Heart right ventricle (tissue), 16 donors: ENCODE measurements at regions not wholly inside any gene's neighbourhood (a gene's known extent, or its start where the extent isn't known, plus 50 kb on each side); places are given as distances from the start of the nearest gene placed in this dataset.
"Not testable (repeated sequence)": the region's sequence is repeated elsewhere in the genome, so short reads cannot be mapped to it uniquely, and the experiment has no call there.

ENCODE experiments used
- ATAC-seq, 8 donors: fragments of 200-7000 bp; cut with Tn5 transposase; one replicate each; pipeline ENCODE4 v1.9.1; 2020; ENCODE audit warnings: mild to moderate bottlenecking in 8 of 8, moderate library complexity in 8 of 8, moderate number of reproducible peaks in 1 of 8
- DNase-seq, 2 donors: peaks; one replicate each; pipeline ENCODE4 v3.0.0-alpha.2; 2020
- H3K27ac ChIP-seq, 10 donors: fragments of 200-600 bp; sonication (generic) in 2 of 10; one replicate each; pipeline versions ENCODE4 v1.5.0 to v1.8.0; 2020 to 2022; ENCODE audit warnings: mild to moderate bottlenecking in 3 of 10
- H3K27me3 ChIP-seq, 7 donors: fragments of 200-600 bp; one replicate each; pipeline ENCODE4 v1.8.0; 2021 to 2022; ENCODE audit warnings: mild to moderate bottlenecking in 2 of 7
- H3K36me3 ChIP-seq, 9 donors: fragments of 200-600 bp; sonication (generic) in 1 of 9; one replicate each; pipeline versions ENCODE4 v1.5.0 to v1.8.0; 2020 to 2022; ENCODE audit warnings: mild to moderate bottlenecking in 2 of 9
- H3K4me1 ChIP-seq, 9 donors: fragments of 200-600 bp; sonication (generic) in 1 of 9; one replicate each; pipeline versions ENCODE4 v1.5.0 to v1.8.0; 2020 to 2022; ENCODE audit warnings: mild to moderate bottlenecking in 4 of 9
- H3K4me3 ChIP-seq, 10 donors: fragments of 200-600 bp; sonication (generic) in 2 of 10; one replicate each; pipeline versions ENCODE4 v1.5.0 to v1.8.0; 2020 to 2022; ENCODE audit warnings: mild to moderate bottlenecking in 7 of 10, moderate library complexity in 2 of 10
- H3K9me3 ChIP-seq, 11 donors: fragments of 200-600 bp in 10 of 11; sonication (generic) in 2 of 11; one replicate each; pipeline versions ENCODE4 v1.5.0 to v1.8.0; 2013 to 2022; ENCODE audit warnings: mild to moderate bottlenecking in 2 of 11, control low read depth in 1 of 11, moderate library complexity in 1 of 11
- CTCF ChIP-seq, 9 donors: fragments of 200-600 bp; sonication (generic) in 2 of 9; IDR thresholded peaks; one replicate each; pipeline versions ENCODE4 v1.5.0 to v1.8.0; 2021 to 2022; ENCODE audit warnings: antibody characterized with exemption in 9 of 9, mild to moderate bottlenecking in 5 of 9, moderate library complexity in 1 of 9
- WGBS, 2 donors: extraction: QIAGEN DNeasy Blood & Tissue Kit; methylation state at CpG; one replicate each; pipeline ENCODE4 v1.1.7; 2013; ENCODE audit warnings: inconsistent platforms in 1 of 2; 5-methylcytosine and 5-hydroxymethylcytosine counted together
- intact Hi-C, 10 donors: fragments of 100-400 bp; cut with DNase I; formaldehyde crosslinking; loops; one replicate each; pipeline versions ENCODE4 v1.11.1 to v1.14.2; 2022
- donor health status: Arrhythmogenic right ventricular cardiomyopathy.
- donor health status: ischemic (EF 13 %, LVEDD 7.1; RV severe dilation, severe dysfunction).
- donor health status: healthy with polysubstance abuse.
- donor health status: DM: no; HTN: yes; CAD: no.
- donor health status: DM: no; HTN: no; CAD: no.
- donor health status: ischemic (EF 25% LVEDD 6.9; RV normal size, moderate dysfunction).
- donor health status: ischemic (EF 25% LVEDD 5.7; RV mildly dilated, moderate dysfunction).
- donor health status: healthy.
- donor health status: DM: yes; HTN: yes; CAD: no.
- donor health status: Ischemic cardiomyopathy.
- donor health status: ischemic (EF 35%, LVEDD 5.7; RV mildly dilated, moderate dysfunction).
- donor health status: nonischemic (EF 11% LVEDD 7.7; RV severe dilation, severe dysfunction).
- donor health status: DM: yes; HTN: yes; CAD: no.
- donor health status: PGD.
- donor health status: ischemic (EF 29% LVEDD 5.4; RV normal size, mild dysfunction).
- donor health status: nonischemic (EF 23%, LVEDD 6.1; RV moderate dilation, normal function).

GRCh38 chr6:147651-148050 is 144.6 kb upstream of the DUSP22 start:
- DNase-seq, H3K27ac ChIP-seq, H3K4me3 ChIP-seq, H3K9me3 ChIP-seq, ATAC-seq, intact Hi-C loops, H3K4me1 ChIP-seq, H3K36me3 ChIP-seq: not testable (repeated sequence)
- H3K27me3 ChIP-seq, result peaks cover 0 to 17% (median 12%) of the 10 kb centered on the region in 7 donors
- WGBS, 2 donors, result 98% methylated on average over 2 to 4 of the region's 5 CpGs

GRCh38 chr6:148051-148984 is 144.0 kb upstream of the DUSP22 start:
- H3K4me1 ChIP-seq, H3K27ac ChIP-seq, intact Hi-C loops, H3K36me3 ChIP-seq, H3K9me3 ChIP-seq, H3K4me3 ChIP-seq: not testable (repeated sequence)
- ATAC-seq (peak in 3 of 8 donors; percentile 27 to 64 (median 51)), DNase-seq (peak in 1 of 2 donors; percentile 15)
- WGBS, 2 donors, result 81 to 84% methylated on average over 61 of the region's 61 CpGs
- peaks cover 0 to 24% (median 13%) of the 10 kb centered on the region in 7 donors for H3K27me3 ChIP-seq
- TF ChIP-seq CTCF (IDR thresholded peaks at IDR 0.05), result peak in 6 of 9 donors; percentile 44 to 53 (median 49)

GRCh38 chr6:150147-150546 is 142.1 kb upstream of the DUSP22 start:
- H3K27ac ChIP-seq, H3K9me3 ChIP-seq, ATAC-seq, H3K4me3 ChIP-seq, intact Hi-C loops, H3K4me1 ChIP-seq, H3K36me3 ChIP-seq, DNase-seq: not testable (repeated sequence)
- peaks cover 0 to 38% (median 25%) of the 10 kb centered on the region in 7 donors for H3K27me3 ChIP-seq
- 62 to 66% methylated on average over 1 of the region's 1 CpG for WGBS, 2 donors

GRCh38 chr6:152436-152835 is 139.9 kb upstream of the DUSP22 start:
- H3K9me3 ChIP-seq, H3K4me1 ChIP-seq, H3K36me3 ChIP-seq, H3K27ac ChIP-seq, intact Hi-C loops, ATAC-seq, H3K4me3 ChIP-seq, DNase-seq: not testable (repeated sequence)
- WGBS, 2 donors, result 79 to 87% methylated on average over 3 of the region's 3 CpGs
- peaks cover 0 to 58% (median 43%) of the 10 kb centered on the region in 7 donors for H3K27me3 ChIP-seq

GRCh38 chr6:153026-153425 is 139.3 kb upstream of the DUSP22 start:
- H3K27ac ChIP-seq, DNase-seq, H3K4me1 ChIP-seq, ATAC-seq, H3K4me3 ChIP-seq, intact Hi-C loops, H3K9me3 ChIP-seq, H3K36me3 ChIP-seq: not testable (repeated sequence)
- WGBS, 2 donors, result 23 to 26% methylated on average over 2 of the region's 2 CpGs
- H3K27me3 ChIP-seq, result peaks cover 0 to 62% (median 44%) of the 10 kb centered on the region in 7 donors

GRCh38 chr6:153867-154266 is 138.4 kb upstream of the DUSP22 start:
- H3K4me1 ChIP-seq, H3K36me3 ChIP-seq, DNase-seq, H3K4me3 ChIP-seq, ATAC-seq, H3K27ac ChIP-seq, H3K9me3 ChIP-seq, intact Hi-C loops: not testable (repeated sequence)
- peaks cover 0 to 70% (median 48%) of the 10 kb centered on the region in 7 donors for H3K27me3 ChIP-seq
- 57 to 69% methylated on average over 3 of the region's 3 CpGs for WGBS, 2 donors

GRCh38 chr6:154321-155092 is 137.8 kb upstream of the DUSP22 start:
- H3K27ac ChIP-seq, ATAC-seq, H3K4me3 ChIP-seq, H3K36me3 ChIP-seq, DNase-seq, intact Hi-C loops, H3K9me3 ChIP-seq, H3K4me1 ChIP-seq: not testable (repeated sequence)
- WGBS, 2 donors, result 54 to 57% methylated on average over 9 of the region's 9 CpGs
- peaks cover 0 to 74% (median 50%) of the 10 kb centered on the region in 7 donors for H3K27me3 ChIP-seq
